ENCODE measurements at regions not wholly inside any gene's neighbourhood (a gene's known extent, or its start where the extent isn't known, plus 50 kb on each side); places are given as distances from the start of the nearest gene placed in this dataset.

DNA sequence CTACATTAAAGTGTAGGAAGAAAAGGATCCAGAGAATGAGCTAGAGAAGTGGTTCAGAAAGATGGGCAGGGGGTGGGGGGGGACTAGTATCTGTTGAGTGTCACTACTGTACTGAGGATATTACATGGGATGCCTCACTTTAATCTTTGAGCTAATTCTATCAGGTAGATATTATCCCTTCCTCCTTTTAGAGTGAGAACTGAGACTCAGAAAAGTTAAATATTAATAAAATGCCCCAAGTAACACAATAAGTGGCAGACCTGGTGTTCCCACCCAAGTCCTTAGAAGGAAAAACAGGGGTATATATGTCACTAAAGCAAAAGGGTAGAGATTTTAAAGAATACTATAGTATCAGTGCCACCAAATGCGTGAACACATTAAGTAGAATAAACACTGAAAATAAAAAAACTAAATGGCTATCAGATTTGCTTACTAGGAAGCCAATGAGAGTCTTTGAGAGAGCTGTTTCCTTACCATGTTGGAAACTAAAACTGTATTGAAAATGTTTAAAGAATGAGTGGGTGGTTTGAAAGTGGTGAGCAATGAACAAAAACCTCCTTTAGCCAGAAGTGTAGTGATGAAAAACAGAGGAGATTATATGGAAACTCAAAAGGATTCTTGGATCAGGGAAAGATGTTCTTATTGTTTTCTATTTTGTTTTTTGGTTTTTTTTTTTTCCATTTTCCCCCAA is 230.8 kb downstream of the BARHL2 start:
- no peaks in the 10 kb centered on the region for H3K9me3 ChIP-seq
- TF ChIP-seq, protein P1, sequence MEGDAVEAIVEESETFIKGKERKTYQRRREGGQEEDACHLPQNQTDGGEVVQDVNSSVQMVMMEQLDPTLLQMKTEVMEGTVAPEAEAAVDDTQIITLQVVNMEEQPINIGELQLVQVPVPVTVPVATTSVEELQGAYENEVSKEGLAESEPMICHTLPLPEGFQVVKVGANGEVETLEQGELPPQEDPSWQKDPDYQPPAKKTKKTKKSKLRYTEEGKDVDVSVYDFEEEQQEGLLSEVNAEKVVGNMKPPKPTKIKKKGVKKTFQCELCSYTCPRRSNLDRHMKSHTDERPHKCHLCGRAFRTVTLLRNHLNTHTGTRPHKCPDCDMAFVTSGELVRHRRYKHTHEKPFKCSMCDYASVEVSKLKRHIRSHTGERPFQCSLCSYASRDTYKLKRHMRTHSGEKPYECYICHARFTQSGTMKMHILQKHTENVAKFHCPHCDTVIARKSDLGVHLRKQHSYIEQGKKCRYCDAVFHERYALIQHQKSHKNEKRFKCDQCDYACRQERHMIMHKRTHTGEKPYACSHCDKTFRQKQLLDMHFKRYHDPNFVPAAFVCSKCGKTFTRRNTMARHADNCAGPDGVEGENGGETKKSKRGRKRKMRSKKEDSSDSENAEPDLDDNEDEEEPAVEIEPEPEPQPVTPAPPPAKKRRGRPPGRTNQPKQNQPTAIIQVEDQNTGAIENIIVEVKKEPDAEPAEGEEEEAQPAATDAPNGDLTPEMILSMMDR (IDR thresholded peaks at IDR 0.05) = no peak
- ATAC-seq (no peak), DNase-seq (no peak)
- intact Hi-C loops (cut with DNase I) = no loop called here
- no peaks in the 10 kb centered on the region for H3K36me3 ChIP-seq
- H3K4me3 ChIP-seq = no peak overlapping the region
- no peaks in the 10 kb centered on the region for H3K4me1 ChIP-seq
- H3K27me3 ChIP-seq (ENCODE audit: low read depth) = no peaks in the 10 kb centered on the region
- no peak overlapping the region for H3K27ac ChIP-seq

DNA sequence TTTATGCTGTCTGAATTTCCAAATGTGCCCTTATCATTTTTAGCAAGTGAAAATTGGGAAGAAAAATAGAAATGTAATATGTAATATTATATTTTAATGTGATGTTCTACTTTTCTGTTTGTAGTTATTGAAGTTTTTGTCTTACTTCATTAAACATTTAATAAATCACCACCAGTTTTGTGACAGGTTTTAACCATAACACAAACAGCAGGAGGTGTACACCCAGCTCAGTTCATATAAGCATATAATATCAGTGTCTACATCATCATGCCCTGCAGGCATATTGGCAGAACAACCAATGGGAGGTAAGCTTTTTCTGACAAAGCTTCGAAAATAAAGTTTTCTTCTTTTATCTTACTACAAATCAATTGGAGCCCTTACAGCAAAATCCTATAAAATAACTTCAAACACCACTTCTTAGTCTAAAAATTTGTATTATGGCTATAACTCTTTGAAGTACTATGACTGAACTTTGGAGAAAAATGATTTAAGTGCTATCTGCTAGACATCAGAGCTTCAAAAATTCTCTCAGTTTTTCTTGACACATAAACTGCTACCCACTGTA is 236.7 kb downstream of the BARHL2 start:
- DNase-seq (no peak), ATAC-seq (no peak)
- TF ChIP-seq, protein P1 (IDR thresholded peaks at IDR 0.05) = no peak
- Histone ChIP-seq H3K27ac (no peak overlapping the region), H3K4me3 (no peak overlapping the region), H3K27me3 (ENCODE audit: low read depth) (no peaks in the 10 kb centered on the region), H3K4me1 (no peaks in the 10 kb centered on the region), H3K36me3 (no peaks in the 10 kb centered on the region), H3K9me3 (no peaks in the 10 kb centered on the region)
- intact Hi-C loops (cut with DNase I) = no loop called here

DNA sequence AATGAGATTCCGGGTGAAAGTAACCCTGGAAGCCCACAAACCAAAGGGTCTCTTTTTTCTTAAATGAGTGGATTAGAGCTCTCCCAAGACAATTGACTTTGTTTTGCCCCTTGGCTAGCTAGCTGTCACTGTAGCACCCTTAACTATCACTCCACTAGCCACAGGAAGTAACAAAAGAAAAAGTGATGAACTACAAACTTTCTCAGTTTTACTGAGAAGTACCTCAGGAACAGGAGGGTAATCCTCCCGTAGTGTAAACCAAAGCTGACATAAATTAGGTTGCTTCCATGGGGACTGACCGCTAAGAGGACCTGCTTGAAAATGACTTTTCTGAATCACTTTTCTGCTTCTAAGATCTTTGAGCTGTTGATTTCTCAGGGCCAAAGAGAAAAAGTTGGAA is 240.1 kb downstream of the BARHL2 start:
- DNase-seq (no peak), ATAC-seq (no peak)
- no peak overlapping the region for H3K4me3 ChIP-seq
- intact Hi-C loops (cut with DNase I) = no loop called here
- H3K36me3 ChIP-seq = no peaks in the 10 kb centered on the region
- H3K27me3 ChIP-seq (ENCODE audit: low read depth) = no peaks in the 10 kb centered on the region
- TF ChIP-seq, protein P1 (IDR thresholded peaks at IDR 0.05) = no peak
- no peak overlapping the region for H3K27ac ChIP-seq
- no peaks in the 10 kb centered on the region for H3K4me1 ChIP-seq
- H3K9me3 ChIP-seq = no peaks in the 10 kb centered on the region

DNA sequence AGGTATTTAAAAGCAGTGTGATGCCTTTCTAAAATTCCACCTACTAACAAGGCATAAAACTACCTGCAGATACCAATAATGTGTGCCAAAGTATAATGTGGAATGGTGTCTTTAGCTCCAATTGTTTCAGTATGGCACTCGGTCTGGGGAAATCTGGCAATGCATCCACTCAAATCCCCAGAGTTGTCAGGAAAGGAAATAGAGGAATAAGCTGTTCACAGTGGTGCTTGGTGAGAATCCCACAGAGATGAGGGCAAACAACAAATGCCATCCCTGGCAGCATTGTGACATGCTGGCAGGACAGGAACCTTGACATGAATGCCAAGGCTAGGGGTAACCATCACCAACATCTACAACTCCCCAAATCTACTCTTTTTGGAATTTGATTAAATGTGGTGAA is 240.7 kb downstream of the BARHL2 start:
- Histone ChIP-seq H3K27me3 (ENCODE audit: low read depth) (no peaks in the 10 kb centered on the region), H3K27ac (no peak overlapping the region), H3K36me3 (no peaks in the 10 kb centered on the region), H3K4me3 (no peak overlapping the region), H3K4me1 (no peaks in the 10 kb centered on the region), H3K9me3 (no peaks in the 10 kb centered on the region)
- no peak for DNase-seq
- intact Hi-C loops (cut with DNase I) = no loop called here
- no peak for ATAC-seq
- TF ChIP-seq, protein P1 (IDR thresholded peaks at IDR 0.05) = no peak

DNA sequence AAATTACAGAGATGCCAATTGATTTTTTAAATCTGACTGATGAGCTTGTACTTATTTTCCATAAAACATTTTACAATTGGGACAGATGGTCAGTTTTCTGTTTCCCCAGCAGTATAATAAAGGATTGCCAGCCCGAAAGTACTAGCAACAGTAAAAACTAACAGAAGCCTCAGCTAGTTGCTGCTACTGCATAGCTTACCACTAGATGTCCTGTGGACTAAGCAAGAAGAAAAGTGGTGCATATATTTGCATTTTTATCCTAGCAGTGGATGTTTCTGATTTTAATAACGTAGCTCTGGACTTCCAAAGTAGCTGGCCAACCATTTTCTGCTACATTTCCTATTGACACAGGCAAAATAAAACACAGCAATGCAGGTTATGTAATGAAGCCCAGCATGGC is 241.5 kb downstream of the BARHL2 start:
- TF ChIP-seq, protein P1 (IDR thresholded peaks at IDR 0.05) = no peak
- no peak for DNase-seq
- Histone ChIP-seq H3K9me3 (no peaks in the 10 kb centered on the region), H3K36me3 (no peaks in the 10 kb centered on the region), H3K4me1 (no peaks in the 10 kb centered on the region), H3K4me3 (no peak overlapping the region), H3K27ac (no peak overlapping the region), H3K27me3 (ENCODE audit: low read depth) (no peaks in the 10 kb centered on the region)
- no peak for ATAC-seq
- intact Hi-C loops (cut with DNase I) = no loop called here
